Ectodermal cell (in vitro differentiated cells): ENCODE measurements at regions not wholly inside any gene's neighbourhood (a gene's known extent, or its start where the extent isn't known, plus 50 kb on each side); places are given as distances from the start of the nearest gene placed in this dataset.

Experiments used
- H3K27ac ChIP-seq: 2 replicates; pipeline ENCODE4 v1.7.0; 2013; ENCODE audit warnings: mild to moderate bottlenecking, low read depth, low read length; ENCODE audit not compliant: insufficient read depth, poor library complexity, severe bottlenecking
- H3K27me3 ChIP-seq: 2 replicates; pipeline ENCODE4 v1.7.0; 2013; ENCODE audit warnings: mild to moderate bottlenecking, low read length; ENCODE audit not compliant: insufficient read depth, control insufficient read depth, poor library complexity, severe bottlenecking
- H3K36me3 ChIP-seq: one replicate; pipeline ENCODE4 v1.7.0; 2013; ENCODE audit warnings: low read length; ENCODE audit not compliant: control insufficient read depth, insufficient read depth
- H3K4me1 ChIP-seq: one replicate; pipeline ENCODE4 v1.7.0; 2013; ENCODE audit warnings: low read length; ENCODE audit not compliant: control insufficient read depth, insufficient read depth
- H3K4me3 ChIP-seq: 2 replicates; pipeline ENCODE4 v1.7.0; 2013; ENCODE audit warnings: low read depth, low read length, control low read depth; ENCODE audit not compliant: insufficient read depth
- H3K9me3 ChIP-seq: 2 replicates; pipeline ENCODE4 v1.7.0; 2013; ENCODE audit warnings: mild to moderate bottlenecking, low read length, moderate library complexity; ENCODE audit not compliant: control insufficient read depth
- WGBS, 2 experiments: methylation state at CpG; one replicate each; pipeline ENCODE4 v1.1.7; 2013; ENCODE audit warnings: missing lambda C conversion rate in 2 of 2; 5-methylcytosine and 5-hydroxymethylcytosine counted together

- Histone ChIP-seq H3K4me3 (no peak overlapping the region), H3K9me3 (no peaks in the 10 kb centered on the region), H3K27me3 (no peaks in the 10 kb centered on the region), H3K4me1 (peaks cover 2% of the 10 kb centered on the region), H3K36me3 (no peaks in the 10 kb centered on the region), H3K27ac (no peak overlapping the region)
- 66 to 68% methylated on average over 10 to 12 of the region's 12 CpGs for WGBS, 2 experiments
Observed at GRCh38 chr2:133780099-133780996, 212.1 kb upstream of the NCKAP5 start.

- Histone ChIP-seq H3K4me3 (no peak overlapping the region), H3K9me3 (no peaks in the 10 kb centered on the region), H3K27ac (no peak overlapping the region), H3K27me3 (no peaks in the 10 kb centered on the region), H3K36me3 (no peaks in the 10 kb centered on the region), H3K4me1 (peaks cover 2% of the 10 kb centered on the region)
- 87 to 90% methylated on average over 3 to 4 of the region's 5 CpGs for WGBS, 2 experiments
Observed at GRCh38 chr2:133780997-133781513, 212.8 kb upstream of the NCKAP5 start.

GRCh38 chr2:133787207-133787606 is 218.9 kb upstream of the NCKAP5 start:
- Histone ChIP-seq H3K4me3 (no peak overlapping the region), H3K27ac (no peak overlapping the region), H3K27me3 (no peaks in the 10 kb centered on the region), H3K9me3 (no peaks in the 10 kb centered on the region), H3K36me3 (no peaks in the 10 kb centered on the region), H3K4me1 (no peaks in the 10 kb centered on the region)

GRCh38 chr2:133787651-133788050 is 219.4 kb upstream of the NCKAP5 start:
- Histone ChIP-seq H3K4me3 (no peak overlapping the region), H3K36me3 (no peaks in the 10 kb centered on the region), H3K27ac (no peak overlapping the region), H3K27me3 (no peaks in the 10 kb centered on the region), H3K9me3 (no peaks in the 10 kb centered on the region), H3K4me1 (no peaks in the 10 kb centered on the region)
- 93 to 97% methylated on average over 3 of the region's 3 CpGs for WGBS, 2 experiments

GRCh38 chr2:133788386-133788785 is 220.1 kb upstream of the NCKAP5 start:
- H3K9me3 ChIP-seq: no peaks in the 10 kb centered on the region
- H3K4me3 ChIP-seq: no peak overlapping the region
- 66 to 70% methylated on average over 1 of the region's 1 CpG for WGBS, 2 experiments
- H3K27me3 ChIP-seq: no peaks in the 10 kb centered on the region
- no peak overlapping the region for H3K27ac ChIP-seq
- H3K4me1 ChIP-seq: no peaks in the 10 kb centered on the region
- H3K36me3 ChIP-seq: no peaks in the 10 kb centered on the region

- H3K4me1 ChIP-seq: no peaks in the 10 kb centered on the region
- H3K4me3 ChIP-seq: no peak overlapping the region
- H3K27ac ChIP-seq: no peak overlapping the region
- H3K36me3 ChIP-seq: no peaks in the 10 kb centered on the region
- H3K9me3 ChIP-seq: no peaks in the 10 kb centered on the region
- H3K27me3 ChIP-seq: no peaks in the 10 kb centered on the region
- WGBS, 2 experiments: 66 to 76% methylated on average over 3 to 4 of the region's 4 CpGs
Observed at GRCh38 chr2:133789743-133790142, 221.5 kb upstream of the NCKAP5 start.

GRCh38 chr2:133790711-133791110 is 222.4 kb upstream of the NCKAP5 start:
- 94 to 97% methylated on average over 1 of the region's 1 CpG for WGBS, 2 experiments
- Histone ChIP-seq H3K27ac (no peak overlapping the region), H3K4me1 (no peaks in the 10 kb centered on the region), H3K27me3 (no peaks in the 10 kb centered on the region), H3K4me3 (no peak overlapping the region), H3K9me3 (no peaks in the 10 kb centered on the region), H3K36me3 (no peaks in the 10 kb centered on the region)

- H3K4me1 ChIP-seq: no peaks in the 10 kb centered on the region
- H3K27ac ChIP-seq: no peak overlapping the region
- H3K9me3 ChIP-seq: no peaks in the 10 kb centered on the region
- H3K4me3 ChIP-seq: no peak overlapping the region
- no peaks in the 10 kb centered on the region for H3K27me3 ChIP-seq
- H3K36me3 ChIP-seq: no peaks in the 10 kb centered on the region
- 89 to 93% methylated on average over 6 of the region's 6 CpGs for WGBS, 2 experiments
Observed at GRCh38 chr2:133791191-133791590, 222.9 kb upstream of the NCKAP5 start.

GRCh38 chr2:133792223-133792622 is 224.0 kb upstream of the NCKAP5 start:
- no peaks in the 10 kb centered on the region for H3K9me3 ChIP-seq
- 87 to 90% methylated on average over 5 of the region's 5 CpGs for WGBS, 2 experiments
- H3K36me3 ChIP-seq: no peaks in the 10 kb centered on the region
- no peaks in the 10 kb centered on the region for H3K27me3 ChIP-seq
- no peak overlapping the region for H3K4me3 ChIP-seq
- H3K27ac ChIP-seq: no peak overlapping the region
- no peaks in the 10 kb centered on the region for H3K4me1 ChIP-seq

- WGBS, 2 experiments: 86 to 91% methylated on average over 1 of the region's 1 CpG
- H3K4me3 ChIP-seq: no peak overlapping the region
- no peaks in the 10 kb centered on the region for H3K36me3 ChIP-seq
- no peaks in the 10 kb centered on the region for H3K4me1 ChIP-seq
- no peak overlapping the region for H3K27ac ChIP-seq
- H3K27me3 ChIP-seq: no peaks in the 10 kb centered on the region
- H3K9me3 ChIP-seq: no peaks in the 10 kb centered on the region
Observed at GRCh38 chr2:133794114-133794513, 225.9 kb upstream of the NCKAP5 start.
